H9 (cell line): ENCODE measurements at regions not wholly inside any gene's neighbourhood (a gene's known extent, or its start where the extent isn't known, plus 50 kb on each side); places are given as distances from the start of the nearest gene placed in this dataset.

Experiments
- DNase-seq: peaks from one replicate; pipeline ENCODE4 v3.0.0-alpha.2; 2017
- H2AFZ ChIP-seq: one replicate; pipeline ENCODE4 v1.6.1; 2013; ENCODE audit warnings: mild to moderate bottlenecking, low read length, control low read depth, moderate library complexity
- H2AK5ac ChIP-seq: 2 replicates; pipeline ENCODE4 v1.6.1; 2013; ENCODE audit warnings: low read length, control low read depth, mixed read lengths; ENCODE audit not compliant: insufficient read length
- H2BK120ac ChIP-seq: one replicate; pipeline ENCODE4 v1.6.1; 2013; ENCODE audit warnings: low read depth, mild to moderate bottlenecking, low read length, control low read depth, inconsistent platforms; ENCODE audit not compliant: poor library complexity, severe bottlenecking
- H2BK12ac ChIP-seq: 2 replicates; pipeline ENCODE4 v1.6.1; 2013; ENCODE audit warnings: low read length, control low read depth, mixed read lengths, low read depth; ENCODE audit not compliant: insufficient read length
- H2BK15ac ChIP-seq: 2 replicates; pipeline ENCODE4 v1.6.1; 2013; ENCODE audit warnings: low read depth, low read length, control low read depth
- H2BK20ac ChIP-seq: one replicate; pipeline ENCODE4 v1.6.1; 2013; ENCODE audit warnings: low read depth, mild to moderate bottlenecking, low read length, control low read depth, inconsistent platforms; ENCODE audit not compliant: poor library complexity, severe bottlenecking
- H2BK5ac ChIP-seq: 2 replicates; pipeline ENCODE4 v1.6.1; 2013; ENCODE audit warnings: low read length, control low read depth, mixed read lengths; ENCODE audit not compliant: insufficient read length
- H3K14ac ChIP-seq: 2 replicates; pipeline ENCODE4 v1.6.1; 2013; ENCODE audit warnings: low read length, control low read depth; ENCODE audit not compliant: insufficient read depth
- H3K18ac ChIP-seq: 2 replicates; pipeline ENCODE4 v1.6.1; 2013; ENCODE audit warnings: low read depth, mild to moderate bottlenecking, mixed read lengths, low read length, control low read depth; ENCODE audit not compliant: insufficient read length
- H3K23ac ChIP-seq: 2 replicates; pipeline ENCODE4 v1.6.1; 2013; ENCODE audit warnings: low read length, control low read depth, mixed read lengths, low read depth; ENCODE audit not compliant: insufficient read length
- H3K23me2 ChIP-seq: 2 replicates; pipeline ENCODE4 v1.6.1; 2013; ENCODE audit warnings: low read depth, mild to moderate bottlenecking, mixed read lengths, low read length, control low read depth; ENCODE audit not compliant: insufficient read length, poor library complexity, severe bottlenecking
- H3K27ac ChIP-seq: 2 replicates; pipeline ENCODE4 v1.5.1; 2013; ENCODE audit warnings: low read length, control low read depth, mixed read lengths, low read depth; ENCODE audit not compliant: insufficient read length
- H3K27me3 ChIP-seq: 2 replicates; pipeline ENCODE4 v1.6.1; 2013; ENCODE audit warnings: low read length, control low read depth, inconsistent platforms; ENCODE audit not compliant: insufficient read depth
- H3K4ac ChIP-seq: 2 replicates; pipeline ENCODE4 v1.6.1; 2013; ENCODE audit warnings: low read depth, mild to moderate bottlenecking, control low read depth, inconsistent platforms, low read length, moderate library complexity
- H3K4me1 ChIP-seq: 2 replicates; pipeline ENCODE4 v1.6.1; 2013; ENCODE audit warnings: low read length, control low read depth, inconsistent platforms; ENCODE audit not compliant: insufficient read depth
- H3K4me2 ChIP-seq: 2 replicates; pipeline ENCODE4 v1.6.1; 2013; ENCODE audit warnings: low read length, control low read depth, mixed read lengths; ENCODE audit not compliant: insufficient read length, insufficient read depth
- H3K56ac ChIP-seq: 2 replicates; pipeline ENCODE4 v1.6.1; 2013; ENCODE audit warnings: low read depth, mild to moderate bottlenecking, mixed read lengths, low read length, control low read depth; ENCODE audit not compliant: insufficient read length
- H3K79me1 ChIP-seq: 2 replicates; pipeline ENCODE4 v1.6.1; 2013; ENCODE audit warnings: low read depth, mild to moderate bottlenecking, moderate library complexity, low read length, control low read depth, inconsistent platforms; ENCODE audit not compliant: insufficient read depth, poor library complexity, severe bottlenecking
- H3K79me2 ChIP-seq: 2 replicates; pipeline ENCODE4 v1.6.1; 2013; ENCODE audit warnings: low read length, control low read depth, inconsistent platforms; ENCODE audit not compliant: insufficient read depth
- H3K9ac ChIP-seq: 2 replicates; pipeline ENCODE4 v1.6.1; 2013; ENCODE audit warnings: low read length, control low read depth, mixed read lengths; ENCODE audit not compliant: insufficient read length; ENCODE audit errors: extremely low read depth
- H3K9me3 ChIP-seq: one replicate; pipeline ENCODE4 v1.6.1; 2013; ENCODE audit warnings: low read depth, low read length, inconsistent platforms; ENCODE audit not compliant: control insufficient read depth
- H3T11ph ChIP-seq: one replicate; pipeline ENCODE4 v1.6.1; 2013; ENCODE audit warnings: mild to moderate bottlenecking, low read length, control low read depth, inconsistent platforms
- H4K20me1 ChIP-seq: one replicate; pipeline ENCODE4 v1.6.1; 2013; ENCODE audit not compliant: control insufficient read depth, insufficient read length, insufficient read depth
- H4K5ac ChIP-seq: 2 replicates; pipeline ENCODE4 v1.6.1; 2013; ENCODE audit warnings: low read depth, mild to moderate bottlenecking, mixed read lengths, low read length, control low read depth; ENCODE audit not compliant: insufficient read length
- H4K8ac ChIP-seq: replicated peaks from 2 replicates; pipeline ENCODE4 v1.6.1; 2013; ENCODE audit warnings: low read length, control low read depth, mixed read lengths, low read depth; ENCODE audit not compliant: insufficient read length
- H4K91ac ChIP-seq: 2 replicates; pipeline ENCODE4 v1.6.1; 2013; ENCODE audit warnings: low read depth, mild to moderate bottlenecking, moderate library complexity, mixed read lengths, low read length, control low read depth; ENCODE audit not compliant: insufficient read length
- H3K27ac Mint-ChIP-seq, 3 experiments: 2 replicates in 2 of 3; 3 replicates in 1 of 3; pipeline ENCODE4 v1.8.0; 2020 to 2021; ENCODE audit warnings: mixed read lengths in 3 of 3, mild to moderate bottlenecking in 1 of 3, moderate library complexity in 1 of 3
- H3K27me3 Mint-ChIP-seq: 2 replicates; pipeline ENCODE4 v1.8.0; 2021; ENCODE audit warnings: low read depth, mild to moderate bottlenecking, moderate library complexity, mixed read lengths
- H3K36me3 Mint-ChIP-seq, 3 experiments: 2 replicates in 2 of 3; 3 replicates in 1 of 3; pipeline ENCODE4 v1.8.0; 2020 to 2021; ENCODE audit warnings: low read depth in 3 of 3, mixed read lengths in 3 of 3; ENCODE audit not compliant: insufficient read depth in 1 of 3
- H3K4me1 Mint-ChIP-seq, 2 experiments: 2 replicates each; pipeline ENCODE4 v1.8.0; 2020; ENCODE audit warnings: mixed read lengths in 2 of 2
- H3K4me3 Mint-ChIP-seq, 2 experiments: 2 replicates in 1 of 2; 3 replicates in 1 of 2; pipeline ENCODE4 v1.8.0; 2020 to 2021; ENCODE audit warnings: mild to moderate bottlenecking in 2 of 2, mixed read lengths in 2 of 2, moderate library complexity in 1 of 2
- H3K9me3 Mint-ChIP-seq, 2 experiments: 2 replicates in 1 of 2; 3 replicates in 1 of 2; pipeline ENCODE4 v1.8.0; 2020; ENCODE audit warnings: mild to moderate bottlenecking in 2 of 2, mixed read lengths in 2 of 2, moderate library complexity in 1 of 2
- WGBS: extraction: QIAGEN DNeasy Blood & Tissue Kit; methylation state at CpG from one replicate; pipeline ENCODE4 v1.1.7; 2013; ENCODE audit warnings: missing lambda C conversion rate, low lambda C conversion rate, mixed read lengths; ENCODE audit not compliant: insufficient read length; ENCODE audit errors: extremely low coverage; 5-methylcytosine and 5-hydroxymethylcytosine counted together
- TF ChIP-seq, protein P1 (sequence below): fragments of 200-600 bp; sonication (generic); conservative IDR thresholded peaks from 3 replicates; pipeline ENCODE4 v1.8.0; 2021; ENCODE audit warnings: antibody characterized with exemption, mild to moderate bottlenecking

DNA sequence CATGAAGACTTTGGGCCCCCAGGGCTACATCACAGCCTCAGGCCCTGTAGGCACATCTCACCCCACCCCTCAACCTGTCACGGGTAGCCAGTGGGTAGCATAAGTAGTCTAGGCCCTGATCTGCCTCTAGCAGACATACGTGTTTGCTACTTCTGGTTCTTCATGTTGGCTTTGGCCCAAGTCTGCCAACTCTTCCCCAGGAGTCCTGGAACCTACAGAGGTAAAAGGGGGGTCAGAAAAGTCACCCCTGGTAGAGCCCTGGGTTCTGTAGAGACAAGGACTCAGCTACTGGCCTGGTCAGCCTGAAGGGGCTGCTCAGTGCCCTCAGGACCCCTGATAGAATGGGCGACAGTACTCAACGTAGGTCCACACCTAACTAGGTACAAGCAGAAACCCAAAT lies 67.5 kb upstream of the UNC5B start:
- H3K23me2 ChIP-seq: no peaks in the 10 kb centered on the region
- peak; percentile 11 for DNase-seq
- H2BK20ac ChIP-seq: no peak overlapping the region
- no peaks in the 10 kb centered on the region for H3K9me3 Mint-ChIP-seq
- H3K79me1 ChIP-seq: no peaks in the 10 kb centered on the region
- H4K5ac ChIP-seq: no peak overlapping the region
- no peaks in the 10 kb centered on the region for H3K27me3 ChIP-seq
- H3K27me3 Mint-ChIP-seq: peaks cover 13% of the 10 kb centered on the region
- H2AFZ ChIP-seq: no peak overlapping the region
- H3T11ph ChIP-seq: no peak overlapping the region
- H3K27ac Mint-ChIP-seq: no peak overlapping the region
- no peak overlapping the region for H2BK12ac ChIP-seq
- no peak overlapping the region for H3K56ac ChIP-seq
- no peak overlapping the region for H3K4me3 Mint-ChIP-seq
- no peak overlapping the region for H4K91ac ChIP-seq
- TF ChIP-seq, protein P1, sequence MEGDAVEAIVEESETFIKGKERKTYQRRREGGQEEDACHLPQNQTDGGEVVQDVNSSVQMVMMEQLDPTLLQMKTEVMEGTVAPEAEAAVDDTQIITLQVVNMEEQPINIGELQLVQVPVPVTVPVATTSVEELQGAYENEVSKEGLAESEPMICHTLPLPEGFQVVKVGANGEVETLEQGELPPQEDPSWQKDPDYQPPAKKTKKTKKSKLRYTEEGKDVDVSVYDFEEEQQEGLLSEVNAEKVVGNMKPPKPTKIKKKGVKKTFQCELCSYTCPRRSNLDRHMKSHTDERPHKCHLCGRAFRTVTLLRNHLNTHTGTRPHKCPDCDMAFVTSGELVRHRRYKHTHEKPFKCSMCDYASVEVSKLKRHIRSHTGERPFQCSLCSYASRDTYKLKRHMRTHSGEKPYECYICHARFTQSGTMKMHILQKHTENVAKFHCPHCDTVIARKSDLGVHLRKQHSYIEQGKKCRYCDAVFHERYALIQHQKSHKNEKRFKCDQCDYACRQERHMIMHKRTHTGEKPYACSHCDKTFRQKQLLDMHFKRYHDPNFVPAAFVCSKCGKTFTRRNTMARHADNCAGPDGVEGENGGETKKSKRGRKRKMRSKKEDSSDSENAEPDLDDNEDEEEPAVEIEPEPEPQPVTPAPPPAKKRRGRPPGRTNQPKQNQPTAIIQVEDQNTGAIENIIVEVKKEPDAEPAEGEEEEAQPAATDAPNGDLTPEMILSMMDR: no peak
- no peak overlapping the region for H3K18ac ChIP-seq
- H2BK120ac ChIP-seq: no peak overlapping the region
- H2BK15ac ChIP-seq: no peak overlapping the region
- H4K20me1 ChIP-seq: no peaks in the 10 kb centered on the region
- H3K14ac ChIP-seq: no peak overlapping the region
- no peaks in the 10 kb centered on the region for H3K79me2 ChIP-seq
- no peaks in the 10 kb centered on the region for H3K36me3 Mint-ChIP-seq
- no peak overlapping the region for H2AK5ac ChIP-seq
- H3K27ac ChIP-seq: no peak overlapping the region
- H3K4me1 ChIP-seq: no peaks in the 10 kb centered on the region
- no peak overlapping the region for H4K8ac ChIP-seq
- H3K23ac ChIP-seq: no peak overlapping the region
- H2BK5ac ChIP-seq: no peak overlapping the region
- no peaks in the 10 kb centered on the region for H3K9me3 ChIP-seq
- no peak overlapping the region for H3K4ac ChIP-seq
- WGBS: no CpG with 5 or more reads among the region's 4 CpGs
- H3K9ac ChIP-seq: no peak overlapping the region
- H3K4me1 Mint-ChIP-seq: no peaks in the 10 kb centered on the region
- no peak overlapping the region for H3K4me2 ChIP-seq
